ENCODE measurements at regions not wholly inside any gene's neighbourhood (a gene's known extent, or its start where the extent isn't known, plus 50 kb on each side); places are given as distances from the start of the nearest gene placed in this dataset.
A peak's percentile ranks its signal among the peaks of the same experiment; 100 is the strongest.

DNA sequence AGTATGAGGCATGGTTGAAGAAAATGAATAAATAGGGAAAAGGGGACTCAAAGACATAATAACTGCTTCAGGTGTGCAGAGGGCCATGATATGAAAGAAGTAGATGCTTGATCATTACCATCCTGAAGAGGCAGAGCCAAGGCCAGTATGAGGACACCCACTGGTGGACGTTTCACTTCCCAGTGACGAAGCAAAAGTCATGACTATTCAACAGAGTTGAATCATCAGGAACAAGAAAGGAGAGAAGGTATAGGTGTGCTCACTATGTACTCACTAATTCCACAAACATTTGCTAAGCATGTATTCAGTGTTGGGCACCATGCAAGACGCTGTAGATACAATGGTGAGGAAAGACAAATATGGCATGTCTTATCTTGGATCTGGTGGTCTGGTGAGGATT lies 319.2 kb upstream of the RUNX1 start:
- DNase-seq (ENCODE audit: low spot score), result no peak

DNA sequence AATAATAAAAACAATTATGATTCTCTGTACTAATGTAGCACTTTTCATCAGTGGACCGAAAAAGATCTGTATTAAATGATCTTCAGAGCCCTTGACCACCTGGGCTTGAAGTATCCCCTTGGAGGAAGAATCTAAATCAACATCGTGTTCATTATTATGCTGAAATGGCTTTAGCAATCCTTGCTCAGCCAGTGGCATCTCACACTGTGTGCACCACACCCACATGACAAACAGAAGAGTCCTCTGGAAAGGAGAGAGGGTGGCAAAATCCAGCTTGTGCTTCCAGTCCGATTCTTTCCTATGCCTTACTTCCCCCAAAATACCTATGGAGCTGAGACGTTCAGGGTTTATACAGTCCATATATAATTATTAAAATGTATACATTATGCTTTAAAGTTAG lies 318.5 kb upstream of the RUNX1 start:
- DNase-seq (ENCODE audit: low spot score), result no peak

DNA sequence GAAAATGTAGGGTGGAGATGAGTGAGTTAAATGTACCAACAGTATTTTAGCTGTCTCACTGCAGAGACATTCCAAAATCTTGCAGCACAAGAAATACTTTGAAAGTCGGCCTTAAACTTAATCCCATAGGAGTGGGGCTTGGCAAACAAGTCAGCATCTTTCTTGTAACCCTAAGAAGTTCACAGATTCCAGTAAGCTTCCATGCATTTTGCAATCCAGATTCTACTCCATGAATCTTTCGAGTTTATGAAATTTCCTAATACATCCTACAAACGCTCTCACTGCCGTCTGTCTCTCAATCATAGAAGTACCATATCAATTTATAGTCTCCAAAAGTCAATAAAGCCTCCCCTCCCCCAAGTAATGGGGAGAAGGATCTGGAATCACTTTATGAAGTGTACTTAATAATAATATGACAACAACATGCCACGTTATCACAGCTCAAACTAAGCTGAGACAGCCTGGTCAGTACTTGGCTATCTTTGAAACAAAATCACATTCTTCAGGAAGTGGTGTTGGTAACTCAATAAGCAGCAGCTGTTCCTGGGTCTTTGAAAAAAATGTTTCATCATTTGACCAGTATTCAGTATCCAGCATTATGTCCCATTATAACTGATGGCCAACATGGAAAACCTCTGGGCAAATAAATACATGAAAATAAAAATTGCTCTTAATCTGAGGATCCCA lies 317.4 kb upstream of the RUNX1 start:
- no peak for DNase-seq (ENCODE audit: low spot score)

DNA sequence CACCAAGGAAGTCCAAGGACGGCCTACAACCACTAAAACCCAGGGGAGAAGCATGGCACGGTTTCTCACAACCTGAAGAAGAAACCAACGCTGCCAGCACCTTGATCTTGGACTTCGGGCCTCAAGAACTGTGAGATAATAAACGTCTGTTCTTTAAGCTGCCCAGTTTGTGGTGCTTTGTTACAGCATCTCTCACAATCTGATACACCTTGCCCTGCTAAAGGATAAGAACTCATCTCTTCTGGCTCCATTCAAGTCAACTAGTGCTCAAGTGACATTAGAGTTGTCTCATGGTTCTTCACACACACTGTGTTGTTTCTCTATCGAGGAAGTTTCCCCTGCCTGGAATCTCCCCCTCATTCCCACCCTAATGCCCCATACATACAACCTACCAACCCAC lies 314.4 kb upstream of the RUNX1 start:
- no peak for DNase-seq (ENCODE audit: low spot score)

DNA sequence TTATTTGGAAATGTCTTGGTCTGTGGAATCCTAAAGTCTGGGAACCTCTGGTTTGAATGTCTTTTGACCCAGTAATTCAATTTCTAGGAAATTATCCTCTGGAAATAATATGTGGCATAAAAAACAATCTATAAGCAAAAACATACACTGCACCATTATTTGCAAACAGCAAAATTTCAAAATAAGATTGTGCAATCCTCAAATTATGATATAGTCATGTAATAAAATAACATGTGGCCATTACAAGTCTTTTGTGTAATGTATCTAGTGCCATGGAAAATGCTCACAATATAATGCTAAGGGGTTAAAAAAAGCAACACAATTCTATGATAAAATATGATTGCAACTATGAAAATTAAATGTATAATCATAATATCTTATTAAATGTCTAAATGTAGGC lies 312.9 kb upstream of the RUNX1 start:
- DNase-seq (ENCODE audit: low spot score), result no peak

DNA sequence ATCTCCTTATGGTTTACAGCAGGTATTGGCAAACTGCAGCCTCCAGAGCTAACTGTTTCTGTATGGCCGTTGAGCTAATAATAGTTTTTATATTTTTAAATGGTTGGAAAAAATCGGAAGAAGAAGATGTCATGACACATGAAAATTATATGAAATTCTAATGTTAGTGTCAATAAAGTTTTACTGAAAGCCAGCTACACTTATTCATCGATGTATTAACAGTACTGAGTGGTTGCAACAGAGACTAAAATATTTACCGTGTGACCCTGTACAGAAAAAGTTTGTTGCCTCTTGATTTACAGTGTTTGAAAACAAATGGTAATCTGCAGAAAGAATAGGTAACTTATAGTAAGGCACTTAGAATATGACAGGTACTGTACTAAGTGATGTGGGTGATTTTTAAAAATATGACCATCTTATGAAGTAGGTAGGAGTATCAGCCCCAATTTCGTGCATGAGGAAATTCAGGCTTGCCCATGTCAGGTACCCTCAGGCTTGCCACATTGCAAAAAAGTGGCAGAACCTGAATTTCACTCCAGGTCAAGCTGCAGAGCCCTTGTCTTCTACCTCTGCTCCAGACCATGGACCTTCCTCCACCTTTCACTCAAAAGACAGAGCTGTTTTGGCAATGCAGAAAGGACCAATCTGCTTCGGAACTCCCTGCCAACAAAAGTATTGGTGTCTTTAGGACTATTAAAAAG lies 311.9 kb upstream of the RUNX1 start:
- DNase-seq (ENCODE audit: low spot score), result no peak

DNA sequence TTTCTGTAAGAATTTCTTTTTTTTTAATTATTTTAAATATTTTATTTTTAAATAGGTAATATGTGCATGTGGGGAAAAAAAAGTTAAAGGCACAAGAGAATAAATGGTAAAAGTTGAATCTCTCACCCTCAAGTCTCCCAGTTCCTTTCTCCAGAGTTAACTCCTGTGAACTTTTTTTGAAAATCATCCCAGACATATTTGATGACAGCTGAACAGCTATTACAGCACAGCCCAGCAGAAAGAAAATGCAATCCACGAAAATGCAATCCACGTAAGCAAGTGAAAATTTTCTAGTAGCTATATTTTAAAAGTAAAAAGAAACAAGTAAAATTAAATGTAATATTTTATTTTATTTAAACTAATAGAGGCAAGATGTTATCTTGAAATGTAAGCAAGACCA lies 310.0 kb upstream of the RUNX1 start:
- no peak for DNase-seq (ENCODE audit: low spot score)

DNA sequence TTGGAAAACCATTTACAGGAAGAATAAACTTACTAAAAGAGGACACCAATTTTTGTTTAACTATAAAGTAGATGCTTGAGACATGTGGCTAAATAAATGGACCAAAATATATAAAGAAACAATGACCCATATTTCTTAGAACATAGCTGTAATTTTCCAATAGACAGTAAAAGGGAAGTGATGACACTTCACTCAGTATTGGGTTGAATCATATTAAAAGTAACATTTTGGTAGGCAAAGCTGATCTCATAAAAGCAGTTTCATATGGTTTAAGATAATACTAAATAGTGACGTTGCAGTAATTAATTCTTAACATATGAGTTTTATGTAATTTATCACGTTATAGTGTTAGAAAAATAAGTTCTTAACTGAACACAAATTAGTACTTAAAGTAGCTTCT lies 308.9 kb upstream of the RUNX1 start:
- no peak for DNase-seq (ENCODE audit: low spot score)

DNA sequence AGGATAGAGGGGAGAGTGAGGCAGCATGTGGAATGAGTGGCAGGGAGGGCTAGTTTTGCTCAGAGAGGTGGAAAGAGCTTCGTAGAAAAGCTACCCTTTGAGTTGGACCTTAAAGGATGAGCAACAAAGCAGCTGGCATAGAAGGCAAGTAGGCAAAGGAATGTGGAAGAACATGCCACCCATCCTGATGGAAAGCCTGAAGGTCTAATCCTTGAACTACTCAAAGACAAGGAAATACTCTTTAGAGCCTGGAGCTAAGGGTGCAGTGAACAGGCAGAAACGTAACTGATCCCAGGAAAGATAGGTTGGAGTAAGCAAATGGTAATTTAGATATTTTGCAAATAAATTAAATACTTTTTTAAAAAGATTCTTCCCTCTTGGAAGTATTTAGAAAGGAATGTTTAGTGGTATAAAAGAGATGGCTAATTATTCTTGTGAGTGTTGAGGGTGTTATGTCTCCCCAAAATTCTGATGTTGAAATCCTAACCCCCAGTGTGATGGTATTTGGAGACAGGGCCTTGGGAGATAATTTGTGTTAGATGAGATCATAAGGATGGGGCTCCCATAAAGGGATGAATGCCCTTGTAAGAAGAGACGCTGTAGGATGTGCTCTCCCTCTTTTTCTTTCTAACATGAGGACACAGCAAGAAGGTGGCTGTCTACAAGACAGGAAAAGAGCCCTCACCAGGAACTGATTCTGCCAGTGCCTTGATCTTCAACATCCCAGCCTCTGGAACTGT lies 308.1 kb upstream of the RUNX1 start:
- no peak for DNase-seq (ENCODE audit: low spot score)

DNA sequence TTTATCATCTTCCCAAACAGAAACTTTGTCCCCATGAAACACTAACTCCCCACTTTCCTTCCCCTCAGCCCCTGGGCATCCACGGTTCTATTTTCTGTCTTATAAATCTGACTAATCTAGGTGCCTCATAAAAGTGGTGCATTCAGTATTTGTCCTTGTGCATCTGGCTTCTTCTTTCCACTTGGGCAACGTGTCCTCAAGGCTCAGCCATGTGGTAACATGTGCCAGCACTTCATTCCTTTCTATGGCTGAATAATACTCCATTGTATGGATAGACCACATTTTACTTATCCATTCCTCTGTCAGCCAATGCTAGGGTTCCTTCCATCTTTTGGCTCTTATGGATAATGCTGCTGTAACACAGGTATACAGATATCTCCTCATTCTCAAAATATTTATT lies 305.0 kb upstream of the RUNX1 start:
- DNase-seq (ENCODE audit: low spot score), result no peak

DNA sequence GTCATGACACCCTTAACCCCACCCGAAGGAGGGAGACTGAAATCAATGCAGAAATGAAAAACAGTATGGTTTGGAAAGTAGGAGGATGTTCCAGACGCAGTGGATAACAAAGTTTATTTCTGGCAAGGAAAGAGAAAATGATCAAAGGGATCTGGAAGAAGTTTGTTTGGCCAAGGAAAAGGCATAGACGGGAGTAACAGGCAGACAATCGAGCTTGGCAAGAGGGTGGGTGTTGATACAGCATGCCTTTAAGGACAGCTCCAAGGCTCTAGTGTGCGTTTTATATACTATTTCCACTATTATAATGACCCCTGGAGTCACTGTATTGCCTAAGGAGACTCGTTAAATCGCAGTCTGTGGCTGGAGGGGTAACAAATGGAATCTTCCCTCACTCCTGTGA lies 303.7 kb upstream of the RUNX1 start:
- DNase-seq (ENCODE audit: low spot score), result no peak

DNA sequence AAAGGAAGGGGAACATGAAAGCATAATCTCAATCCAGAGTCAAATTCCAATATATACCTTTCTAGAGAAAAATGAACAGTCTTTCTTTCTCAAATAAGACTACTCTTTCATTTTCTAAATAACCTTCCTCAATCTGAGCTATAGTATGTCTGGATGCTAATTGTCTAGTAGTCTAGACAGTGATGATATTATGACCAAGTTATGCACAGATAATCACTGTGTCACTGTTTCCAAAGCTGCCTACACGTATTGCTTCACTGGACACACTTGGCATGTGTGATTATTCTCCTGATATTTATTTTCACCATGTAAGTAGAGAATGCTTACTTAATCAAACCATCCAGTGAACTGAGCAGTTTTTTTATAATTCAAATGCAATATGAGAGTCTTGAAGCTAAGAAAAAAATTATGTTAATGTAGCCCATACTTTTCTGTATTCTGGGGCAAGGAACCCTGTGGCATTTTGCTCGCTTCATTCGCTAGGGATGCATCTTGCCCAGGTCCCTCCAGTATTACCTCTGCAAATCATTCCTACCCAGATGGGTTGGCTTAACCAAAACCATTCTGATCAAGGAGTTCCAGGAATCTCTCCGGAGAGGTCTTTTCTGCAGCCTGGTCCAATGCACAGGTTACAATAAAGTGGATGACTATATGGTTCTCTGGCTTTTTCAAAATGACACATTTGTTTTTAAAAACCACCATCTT lies 303.1 kb upstream of the RUNX1 start:
- DNase-seq (ENCODE audit: low spot score), result no peak

DNA sequence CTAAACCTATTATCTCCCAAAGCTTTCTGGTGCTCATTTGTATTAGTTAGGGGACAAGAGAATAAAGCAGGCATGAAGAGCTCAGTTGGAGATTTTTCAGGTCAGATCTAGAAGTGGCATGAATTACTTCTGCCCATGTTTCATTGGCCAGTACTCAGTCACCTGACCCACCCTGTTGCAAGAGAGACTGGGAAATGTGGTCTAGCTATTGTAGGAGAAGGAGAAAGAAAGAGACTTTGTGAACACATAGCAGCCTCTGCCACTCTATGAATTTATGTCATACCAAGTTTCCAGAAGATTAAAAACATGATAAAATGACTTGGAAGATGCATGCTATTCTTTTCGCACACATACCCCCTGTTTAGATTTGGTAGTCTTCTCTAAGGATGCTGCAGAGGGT lies 302.3 kb upstream of the RUNX1 start:
- no peak for DNase-seq (ENCODE audit: low spot score)

DNA sequence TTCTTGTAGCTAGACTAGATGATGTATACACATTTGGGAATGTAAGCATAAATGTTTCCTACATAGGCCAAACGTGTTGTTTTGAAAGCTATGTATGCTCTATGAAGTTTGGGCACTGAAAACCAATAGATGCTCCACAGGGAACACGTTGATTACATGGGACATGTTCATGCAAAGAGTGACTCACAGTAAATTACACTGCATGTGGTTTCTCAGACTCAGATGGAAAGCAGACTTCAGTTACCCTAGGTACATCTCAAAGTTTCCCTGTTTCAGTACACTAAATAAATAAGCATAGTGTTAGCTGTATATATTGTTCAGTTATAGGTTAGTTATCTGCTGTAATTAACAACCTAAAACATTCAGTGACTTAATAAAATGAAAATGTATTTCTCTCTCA lies 301.9 kb upstream of the RUNX1 start:
- no peak for DNase-seq (ENCODE audit: low spot score)

DNA sequence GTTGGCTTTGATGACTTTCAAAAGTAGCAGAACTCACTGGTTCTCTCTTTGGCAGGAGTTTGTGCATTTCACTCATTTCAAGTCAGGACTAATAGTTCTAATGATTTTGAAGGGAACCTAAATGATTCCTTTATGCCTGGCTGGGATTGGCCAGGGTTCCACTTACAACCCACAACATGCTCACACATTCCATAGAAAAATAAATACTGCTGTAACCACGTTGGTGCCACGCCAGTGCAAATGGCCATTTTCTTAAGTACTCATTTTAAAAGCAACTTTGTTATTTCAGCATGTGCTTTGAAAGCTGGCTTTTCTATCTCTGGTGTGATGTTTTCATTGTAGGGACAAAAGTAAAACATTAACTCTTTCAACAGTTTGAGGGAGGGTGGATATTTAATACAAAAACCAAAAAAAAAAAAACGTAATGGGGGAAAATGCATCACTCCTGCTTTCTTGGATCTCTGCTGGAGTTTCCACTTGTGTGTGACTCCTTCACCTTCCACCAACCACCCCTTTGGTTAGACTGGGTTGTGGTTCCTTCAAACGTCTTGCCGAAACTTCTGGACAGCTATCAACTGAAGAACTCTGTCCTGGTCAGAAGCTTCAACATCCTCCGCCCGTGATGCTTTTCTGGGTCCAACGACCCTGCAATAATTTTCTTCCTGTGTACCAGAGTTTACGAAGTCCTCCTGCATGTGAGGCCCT lies 300.4 kb upstream of the RUNX1 start:
- DNase-seq (ENCODE audit: low spot score), result no peak

DNA sequence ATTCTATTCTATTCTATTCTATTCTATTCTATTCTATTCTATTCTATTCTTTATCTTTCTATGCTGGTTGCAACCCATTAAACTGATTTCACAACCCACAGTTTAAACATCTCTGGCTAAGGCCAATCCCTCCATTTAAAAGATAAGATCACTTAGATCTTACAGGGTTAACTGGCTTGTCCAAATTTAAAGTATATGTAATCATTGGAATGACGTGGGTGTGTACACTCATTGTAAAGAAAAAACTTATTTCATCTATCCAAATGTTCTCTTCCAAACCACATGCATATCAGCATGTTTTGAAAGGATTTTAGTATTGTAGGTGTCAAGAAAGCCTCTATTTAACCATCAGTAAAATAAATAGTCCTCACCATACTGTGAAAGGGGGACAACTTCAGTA lies 299.6 kb upstream of the RUNX1 start:
- DNase-seq (ENCODE audit: low spot score), result no peak

DNA sequence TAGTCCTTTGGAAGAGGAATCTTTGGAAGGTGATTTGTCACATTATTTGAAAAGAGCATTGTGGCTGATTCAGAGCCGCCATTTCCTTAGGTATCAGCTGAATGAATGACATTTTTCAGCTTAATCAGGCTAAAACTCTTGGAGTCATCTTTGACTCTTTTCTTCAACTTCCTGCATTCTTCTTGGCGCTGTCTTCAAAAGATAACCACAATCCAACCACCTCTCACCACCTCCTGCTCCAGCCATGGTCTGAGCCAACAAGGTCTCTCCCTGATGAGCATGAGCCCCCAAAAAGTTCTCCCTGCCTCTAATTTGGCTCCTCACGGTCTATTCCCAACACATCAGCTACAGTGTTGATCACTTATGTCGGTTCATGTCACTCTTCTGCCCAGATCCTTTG lies 297.6 kb upstream of the RUNX1 start:
- DNase-seq (ENCODE audit: low spot score), result no peak

DNA sequence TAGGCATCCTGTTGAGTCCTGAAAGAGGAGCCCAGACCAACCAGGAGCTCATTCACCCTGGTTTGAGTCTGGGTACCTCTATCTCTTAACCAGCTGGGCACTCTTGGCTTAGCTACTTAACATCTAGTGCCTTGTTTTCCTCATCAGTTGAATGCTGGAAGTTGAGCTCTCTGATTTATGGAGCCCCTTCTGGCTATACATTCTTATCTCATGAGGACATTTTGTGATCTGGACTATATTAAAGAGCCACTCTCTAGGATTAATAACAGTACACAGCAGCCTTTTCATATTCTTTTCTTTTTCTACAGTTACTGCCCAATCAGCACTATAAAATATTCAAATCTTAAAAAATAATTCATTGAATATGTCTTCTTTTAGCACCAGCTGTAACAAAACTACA lies 296.9 kb upstream of the RUNX1 start:
- DNase-seq (ENCODE audit: low spot score), result no peak

DNA sequence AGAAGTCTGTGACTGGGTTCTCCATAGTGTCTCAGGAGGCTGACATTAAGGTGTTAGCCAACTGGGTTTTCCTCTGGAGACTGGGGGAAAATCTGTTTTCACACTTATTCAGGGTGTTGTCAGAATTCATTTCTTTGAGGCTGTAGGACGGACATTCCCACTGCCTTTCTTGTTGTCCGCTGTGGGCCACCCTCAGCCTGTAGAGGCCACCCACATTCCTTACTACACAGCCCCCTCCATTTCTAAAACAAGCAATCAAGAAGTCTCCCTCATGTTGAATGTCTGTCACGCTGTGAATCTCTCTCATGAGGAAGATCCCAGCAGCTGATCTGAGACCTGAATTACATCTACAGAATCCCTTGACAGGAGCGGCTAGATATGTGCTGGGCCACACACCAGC lies 295.5 kb upstream of the RUNX1 start:
- no peak for DNase-seq (ENCODE audit: low spot score)

DNA sequence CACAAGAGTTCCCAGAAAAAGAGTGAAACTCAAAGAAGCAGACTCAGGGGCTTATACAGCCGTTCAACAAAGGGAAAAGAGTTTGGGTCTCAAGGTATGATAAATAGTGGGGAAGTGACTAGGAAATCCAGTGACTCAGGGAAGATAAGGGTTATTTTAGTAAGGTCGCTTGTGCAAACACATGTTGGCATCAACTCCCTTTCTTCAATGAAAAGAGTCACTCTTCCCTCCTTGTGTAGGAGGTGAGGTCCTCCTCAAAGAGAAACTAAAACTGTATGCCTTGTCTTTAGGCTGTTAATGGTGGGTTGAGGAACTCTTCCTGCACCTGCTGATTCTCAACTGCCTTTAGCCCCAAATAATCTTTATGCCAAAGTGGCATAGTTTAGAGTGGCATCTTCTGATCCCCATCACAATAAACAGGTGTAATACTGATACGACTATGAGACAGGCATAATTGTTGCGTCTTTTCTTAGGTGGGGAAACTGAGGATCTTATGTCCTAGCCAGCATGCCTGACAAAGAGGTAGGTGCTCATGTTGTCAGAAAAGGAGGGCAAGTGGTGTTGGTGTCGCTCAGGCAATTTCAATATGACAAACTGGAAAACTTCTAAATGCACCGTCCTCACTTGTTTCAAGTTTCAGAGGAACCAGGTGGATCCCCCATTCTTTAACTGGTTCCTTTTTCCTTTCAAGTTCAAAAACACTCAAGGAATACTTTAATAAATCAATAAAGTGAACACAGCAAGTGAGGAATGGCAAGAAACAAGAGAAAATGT lies 294.1 kb upstream of the RUNX1 start:
- no peak for DNase-seq (ENCODE audit: low spot score)

DNA sequence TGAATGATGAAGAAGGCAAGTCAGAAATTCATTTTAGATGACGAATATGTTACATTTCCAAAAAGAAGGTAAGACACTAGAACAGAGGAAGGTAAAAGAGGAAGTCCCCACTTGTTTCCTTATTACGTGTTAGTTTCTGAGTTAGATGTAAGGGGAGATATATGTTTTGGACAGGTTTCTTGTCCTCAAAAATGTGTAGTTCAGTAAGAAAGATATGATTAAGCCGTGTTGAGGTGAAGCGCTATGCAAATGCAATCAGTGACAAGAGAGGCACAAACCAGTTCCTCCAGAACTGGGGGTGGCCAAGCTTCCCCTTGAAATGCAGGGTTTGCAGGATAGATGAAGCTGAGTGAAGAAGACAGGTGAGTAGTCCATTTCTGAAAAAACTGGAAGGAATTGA lies 293.3 kb upstream of the RUNX1 start:
- DNase-seq (ENCODE audit: low spot score), result peak; percentile 39

Data from germinal center (tissue), 1 donor.